H9 (cell line): ENCODE measurements at regions not wholly inside any gene's neighbourhood (a gene's known extent, or its start where the extent isn't known, plus 50 kb on each side); places are given as distances from the start of the nearest gene placed in this dataset.

Experiments
- DNase-seq: peaks from one replicate; pipeline ENCODE4 v3.0.0-alpha.2; 2017
- H2AFZ ChIP-seq: one replicate; pipeline ENCODE4 v1.6.1; 2013; ENCODE audit warnings: mild to moderate bottlenecking, low read length, control low read depth, moderate library complexity
- H2AK5ac ChIP-seq: 2 replicates; pipeline ENCODE4 v1.6.1; 2013; ENCODE audit warnings: low read length, control low read depth, mixed read lengths; ENCODE audit not compliant: insufficient read length
- H2BK120ac ChIP-seq: one replicate; pipeline ENCODE4 v1.6.1; 2013; ENCODE audit warnings: low read depth, mild to moderate bottlenecking, low read length, control low read depth, inconsistent platforms; ENCODE audit not compliant: poor library complexity, severe bottlenecking
- H2BK12ac ChIP-seq: 2 replicates; pipeline ENCODE4 v1.6.1; 2013; ENCODE audit warnings: low read length, control low read depth, mixed read lengths, low read depth; ENCODE audit not compliant: insufficient read length
- H2BK15ac ChIP-seq: 2 replicates; pipeline ENCODE4 v1.6.1; 2013; ENCODE audit warnings: low read depth, low read length, control low read depth
- H2BK20ac ChIP-seq: one replicate; pipeline ENCODE4 v1.6.1; 2013; ENCODE audit warnings: low read depth, mild to moderate bottlenecking, low read length, control low read depth, inconsistent platforms; ENCODE audit not compliant: poor library complexity, severe bottlenecking
- H2BK5ac ChIP-seq: 2 replicates; pipeline ENCODE4 v1.6.1; 2013; ENCODE audit warnings: low read length, control low read depth, mixed read lengths; ENCODE audit not compliant: insufficient read length
- H3K14ac ChIP-seq: 2 replicates; pipeline ENCODE4 v1.6.1; 2013; ENCODE audit warnings: low read length, control low read depth; ENCODE audit not compliant: insufficient read depth
- H3K18ac ChIP-seq: 2 replicates; pipeline ENCODE4 v1.6.1; 2013; ENCODE audit warnings: low read depth, mild to moderate bottlenecking, mixed read lengths, low read length, control low read depth; ENCODE audit not compliant: insufficient read length
- H3K23ac ChIP-seq: 2 replicates; pipeline ENCODE4 v1.6.1; 2013; ENCODE audit warnings: low read length, control low read depth, mixed read lengths, low read depth; ENCODE audit not compliant: insufficient read length
- H3K23me2 ChIP-seq: 2 replicates; pipeline ENCODE4 v1.6.1; 2013; ENCODE audit warnings: low read depth, mild to moderate bottlenecking, mixed read lengths, low read length, control low read depth; ENCODE audit not compliant: insufficient read length, poor library complexity, severe bottlenecking
- H3K27ac ChIP-seq: 2 replicates; pipeline ENCODE4 v1.5.1; 2013; ENCODE audit warnings: low read length, control low read depth, mixed read lengths, low read depth; ENCODE audit not compliant: insufficient read length
- H3K27me3 ChIP-seq: 2 replicates; pipeline ENCODE4 v1.6.1; 2013; ENCODE audit warnings: low read length, control low read depth, inconsistent platforms; ENCODE audit not compliant: insufficient read depth
- H3K4ac ChIP-seq: 2 replicates; pipeline ENCODE4 v1.6.1; 2013; ENCODE audit warnings: low read depth, mild to moderate bottlenecking, control low read depth, inconsistent platforms, low read length, moderate library complexity
- H3K4me1 ChIP-seq: 2 replicates; pipeline ENCODE4 v1.6.1; 2013; ENCODE audit warnings: low read length, control low read depth, inconsistent platforms; ENCODE audit not compliant: insufficient read depth
- H3K4me2 ChIP-seq: 2 replicates; pipeline ENCODE4 v1.6.1; 2013; ENCODE audit warnings: low read length, control low read depth, mixed read lengths; ENCODE audit not compliant: insufficient read length, insufficient read depth
- H3K56ac ChIP-seq: 2 replicates; pipeline ENCODE4 v1.6.1; 2013; ENCODE audit warnings: low read depth, mild to moderate bottlenecking, mixed read lengths, low read length, control low read depth; ENCODE audit not compliant: insufficient read length
- H3K79me1 ChIP-seq: 2 replicates; pipeline ENCODE4 v1.6.1; 2013; ENCODE audit warnings: low read depth, mild to moderate bottlenecking, moderate library complexity, low read length, control low read depth, inconsistent platforms; ENCODE audit not compliant: insufficient read depth, poor library complexity, severe bottlenecking
- H3K79me2 ChIP-seq: 2 replicates; pipeline ENCODE4 v1.6.1; 2013; ENCODE audit warnings: low read length, control low read depth, inconsistent platforms; ENCODE audit not compliant: insufficient read depth
- H3K9ac ChIP-seq: 2 replicates; pipeline ENCODE4 v1.6.1; 2013; ENCODE audit warnings: low read length, control low read depth, mixed read lengths; ENCODE audit not compliant: insufficient read length; ENCODE audit errors: extremely low read depth
- H3K9me3 ChIP-seq: one replicate; pipeline ENCODE4 v1.6.1; 2013; ENCODE audit warnings: low read depth, low read length, inconsistent platforms; ENCODE audit not compliant: control insufficient read depth
- H3T11ph ChIP-seq: one replicate; pipeline ENCODE4 v1.6.1; 2013; ENCODE audit warnings: mild to moderate bottlenecking, low read length, control low read depth, inconsistent platforms
- H4K20me1 ChIP-seq: one replicate; pipeline ENCODE4 v1.6.1; 2013; ENCODE audit not compliant: control insufficient read depth, insufficient read length, insufficient read depth
- H4K5ac ChIP-seq: 2 replicates; pipeline ENCODE4 v1.6.1; 2013; ENCODE audit warnings: low read depth, mild to moderate bottlenecking, mixed read lengths, low read length, control low read depth; ENCODE audit not compliant: insufficient read length
- H4K8ac ChIP-seq: replicated peaks from 2 replicates; pipeline ENCODE4 v1.6.1; 2013; ENCODE audit warnings: low read length, control low read depth, mixed read lengths, low read depth; ENCODE audit not compliant: insufficient read length
- H4K91ac ChIP-seq: 2 replicates; pipeline ENCODE4 v1.6.1; 2013; ENCODE audit warnings: low read depth, mild to moderate bottlenecking, moderate library complexity, mixed read lengths, low read length, control low read depth; ENCODE audit not compliant: insufficient read length
- H3K27ac Mint-ChIP-seq, 3 experiments: 2 replicates in 2 of 3; 3 replicates in 1 of 3; pipeline ENCODE4 v1.8.0; 2020 to 2021; ENCODE audit warnings: mixed read lengths in 3 of 3, mild to moderate bottlenecking in 1 of 3, moderate library complexity in 1 of 3
- H3K27me3 Mint-ChIP-seq: 2 replicates; pipeline ENCODE4 v1.8.0; 2021; ENCODE audit warnings: low read depth, mild to moderate bottlenecking, moderate library complexity, mixed read lengths
- H3K36me3 Mint-ChIP-seq, 3 experiments: 2 replicates in 2 of 3; 3 replicates in 1 of 3; pipeline ENCODE4 v1.8.0; 2020 to 2021; ENCODE audit warnings: low read depth in 3 of 3, mixed read lengths in 3 of 3; ENCODE audit not compliant: insufficient read depth in 1 of 3
- H3K4me1 Mint-ChIP-seq, 2 experiments: 2 replicates each; pipeline ENCODE4 v1.8.0; 2020; ENCODE audit warnings: mixed read lengths in 2 of 2
- H3K4me3 Mint-ChIP-seq, 2 experiments: 2 replicates in 1 of 2; 3 replicates in 1 of 2; pipeline ENCODE4 v1.8.0; 2020 to 2021; ENCODE audit warnings: mild to moderate bottlenecking in 2 of 2, mixed read lengths in 2 of 2, moderate library complexity in 1 of 2
- H3K9me3 Mint-ChIP-seq, 2 experiments: 2 replicates in 1 of 2; 3 replicates in 1 of 2; pipeline ENCODE4 v1.8.0; 2020; ENCODE audit warnings: mild to moderate bottlenecking in 2 of 2, mixed read lengths in 2 of 2, moderate library complexity in 1 of 2
- CTCF ChIP-seq: fragments of 200-600 bp; sonication (generic); conservative IDR thresholded peaks from 3 replicates; pipeline ENCODE4 v1.8.0; 2021; ENCODE audit warnings: antibody characterized with exemption, mild to moderate bottlenecking
- WGBS: extraction: QIAGEN DNeasy Blood & Tissue Kit; methylation state at CpG from one replicate; pipeline ENCODE4 v1.1.7; 2013; ENCODE audit warnings: missing lambda C conversion rate, low lambda C conversion rate, mixed read lengths; ENCODE audit not compliant: insufficient read length; ENCODE audit errors: extremely low coverage; 5-methylcytosine and 5-hydroxymethylcytosine counted together

- no CpG with 5 or more reads among the region's 13 CpGs for WGBS
- no peak overlapping the region for H2AFZ ChIP-seq
- no peaks in the 10 kb centered on the region for H3K4me1 ChIP-seq
- H3K27me3 Mint-ChIP-seq, result no peaks in the 10 kb centered on the region
- no peak overlapping the region for H4K8ac ChIP-seq
- no peak overlapping the region for H3K4me2 ChIP-seq
- H3K27me3 ChIP-seq, result no peaks in the 10 kb centered on the region
- no peak overlapping the region for H3K23ac ChIP-seq
- H3K9me3 Mint-ChIP-seq, result no peaks in the 10 kb centered on the region
- no peak overlapping the region for H3K9ac ChIP-seq
- H3K4me3 Mint-ChIP-seq, result no peak overlapping the region
- H3K4me1 Mint-ChIP-seq, result peaks cover 6 to 13% of the 10 kb centered on the region in 2 experiments
- no peak overlapping the region for H3T11ph ChIP-seq
- H3K4ac ChIP-seq, result no peak overlapping the region
- H3K36me3 Mint-ChIP-seq, result no peaks in the 10 kb centered on the region
- H3K27ac ChIP-seq, result no peak overlapping the region
- no peak for DNase-seq
- no peak overlapping the region for H2BK5ac ChIP-seq
- H4K20me1 ChIP-seq, result no peaks in the 10 kb centered on the region
- no peak for TF ChIP-seq CTCF
- no peaks in the 10 kb centered on the region for H3K79me1 ChIP-seq
- H3K14ac ChIP-seq, result no peak overlapping the region; the same call in 1 of the 2 replicates
- no peaks in the 10 kb centered on the region for H3K79me2 ChIP-seq
- no peak overlapping the region for H2BK20ac ChIP-seq
- H2AK5ac ChIP-seq, result no peak overlapping the region
- H4K5ac ChIP-seq, result no peak overlapping the region
- H3K56ac ChIP-seq, result no peak overlapping the region
- H2BK15ac ChIP-seq, result no peak overlapping the region
- no peak overlapping the region for H2BK120ac ChIP-seq
- H4K91ac ChIP-seq, result no peak overlapping the region
- no peak overlapping the region for H3K18ac ChIP-seq
- H2BK12ac ChIP-seq, result no peak overlapping the region
- no peak overlapping the region for H3K27ac Mint-ChIP-seq
- H3K9me3 ChIP-seq, result no peaks in the 10 kb centered on the region
- H3K23me2 ChIP-seq, result no peaks in the 10 kb centered on the region
Measured at GRCh38 chr1:30327370-30328099, 395.9 kb downstream of the MATN1 start.
